Testis (tissue), 2 donors: ENCODE measurements at regions not wholly inside any gene's neighbourhood (a gene's known extent, or its start where the extent isn't known, plus 50 kb on each side); places are given as distances from the start of the nearest gene placed in this dataset.
"Not testable (repeated sequence)": the region's sequence is repeated elsewhere in the genome, so short reads cannot be mapped to it uniquely, and the experiment has no call there.

Experiments used
- DNase-seq: peaks from one replicate; pipeline ENCODE4 v3.0.0-alpha.2; 2019
- H3K27ac ChIP-seq, 2 donors: fragments of 200-600 bp; sonication (generic); one replicate each; pipeline ENCODE4 v1.5.1; 2019
- H3K27me3 ChIP-seq: fragments of 200-600 bp; sonication (generic); one replicate; pipeline ENCODE4 v1.5.1; 2019
- H3K36me3 ChIP-seq: fragments of 200-600 bp; sonication (generic); one replicate; pipeline ENCODE4 v1.5.1; 2017; ENCODE audit warnings: low read depth; ENCODE audit errors: missing control alignments
- H3K4me1 ChIP-seq: fragments of 200-600 bp; sonication (generic); one replicate; pipeline ENCODE4 v1.5.1; 2019
- H3K4me3 ChIP-seq, 2 donors: fragments of 200-600 bp; sonication (generic); one replicate each; pipeline ENCODE4 v1.5.1; 2017 to 2019
- H3K9me3 ChIP-seq: fragments of 200-600 bp; sonication (generic); one replicate; pipeline ENCODE4 v1.5.1; 2017
- CTCF ChIP-seq, 3 experiments: fragments of 450-650 bp in 2 of 3; fragments of 200-600 bp in 1 of 3; sonication (generic) in 1 of 3; IDR thresholded peaks; one replicate each; pipeline ENCODE4 v1.5.1; 2016 to 2019; ENCODE audit warnings: antibody characterized with exemption in 3 of 3, mild to moderate bottlenecking in 2 of 3, moderate library complexity in 1 of 3
- WGBS, 2 donors: methylation state at CpG; one replicate each; pipeline ENCODE4 v1.1.5; 2018; 5-methylcytosine and 5-hydroxymethylcytosine counted together
- intact Hi-C: fragments of 100-400 bp; cut with DNase I; formaldehyde crosslinking; loops from one replicate; pipeline ENCODE4 v1.15.1; 2023; ENCODE audit warnings: low total_unique reads

DNA sequence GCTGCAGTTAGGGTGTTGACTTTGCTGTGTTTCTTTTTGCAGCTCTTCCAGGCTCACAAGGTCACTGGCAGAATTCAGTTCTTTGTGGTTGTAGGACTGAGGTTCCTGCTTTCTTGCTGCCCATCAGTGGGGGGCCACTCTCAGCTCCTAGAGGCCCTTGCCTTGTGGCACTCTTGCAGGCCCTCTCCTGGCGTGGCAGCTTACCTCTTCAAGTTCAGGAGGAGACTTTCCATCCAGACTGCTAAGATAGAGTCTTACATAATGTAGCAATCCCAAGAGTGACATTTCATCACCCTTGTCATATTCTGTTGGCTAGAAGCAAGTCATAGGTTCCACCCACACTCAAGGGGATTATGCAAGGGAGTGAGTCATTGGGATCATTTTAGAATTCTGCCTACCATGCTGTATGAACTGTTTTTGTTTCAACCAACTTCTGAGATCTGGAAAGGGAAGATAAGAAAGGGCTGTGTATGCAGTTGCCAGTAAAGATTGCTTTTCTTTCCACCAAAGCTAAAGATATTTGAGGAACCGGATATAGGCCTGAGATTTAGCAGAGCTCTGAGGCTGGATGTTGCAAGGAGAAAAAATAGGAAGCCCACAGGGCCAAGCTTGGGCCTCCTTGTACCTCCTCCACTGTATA, 91.7 kb downstream of the FAM72B start:
- intact Hi-C loops, H3K4me3 ChIP-seq, H3K27me3 ChIP-seq, H3K36me3 ChIP-seq, H3K4me1 ChIP-seq, H3K27ac ChIP-seq, DNase-seq, H3K9me3 ChIP-seq: not testable (repeated sequence)
- WGBS, 2 donors = 60 to 79% methylated on average over 1 to 2 of the region's 2 CpGs

- H3K27me3 ChIP-seq, H3K4me1 ChIP-seq, intact Hi-C loops, H3K9me3 ChIP-seq, H3K36me3 ChIP-seq, DNase-seq, H3K4me3 ChIP-seq, H3K27ac ChIP-seq: not testable (repeated sequence)
- WGBS, 2 donors = 74 to 79% methylated on average over 2 of the region's 2 CpGs
Observed at GRCh38 chr1:121095014-121095413, 89.1 kb downstream of the FAM72B start.

DNA sequence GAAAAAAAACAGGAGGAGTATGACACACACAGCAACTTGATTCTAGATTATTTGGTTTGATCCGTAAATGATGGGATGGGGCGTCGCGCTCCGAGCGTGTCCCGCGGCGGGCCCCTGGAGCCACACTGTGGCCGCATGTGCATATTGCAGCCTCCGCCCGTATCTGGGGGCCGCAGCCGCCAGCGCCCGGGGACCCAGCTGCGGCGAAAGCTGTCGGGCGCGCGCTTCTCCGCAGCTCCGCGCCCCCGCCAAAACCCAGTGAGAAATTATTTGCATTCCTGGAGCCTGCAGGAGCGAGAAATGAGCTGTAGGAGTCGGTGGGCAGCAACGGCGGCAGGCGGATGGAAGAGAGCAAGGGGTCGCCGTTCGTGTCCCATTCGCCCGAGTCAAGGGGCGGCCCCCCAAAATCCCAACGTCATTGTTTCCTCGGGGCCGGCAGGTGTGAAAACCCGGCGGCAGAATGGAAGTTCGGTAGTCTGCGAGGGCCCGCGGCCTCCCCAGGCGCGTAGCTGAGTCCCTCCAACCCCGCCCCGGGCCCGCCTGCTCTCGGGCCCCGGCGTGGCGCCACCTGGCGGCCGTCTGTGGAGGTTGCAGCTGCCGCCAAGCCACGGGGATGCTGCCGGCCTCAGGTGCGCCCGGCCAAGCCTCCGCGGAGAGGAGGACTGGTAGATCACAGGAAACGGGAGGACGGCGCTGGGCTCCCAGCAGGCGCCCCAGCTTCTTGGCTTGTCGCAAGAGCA, 86.8 kb downstream of the FAM72B start:
- H3K4me1 ChIP-seq, H3K9me3 ChIP-seq, H3K27me3 ChIP-seq, intact Hi-C loops, H3K36me3 ChIP-seq: not testable (repeated sequence)
- Histone ChIP-seq H3K4me3 (peak overlapping the region; percentile 37 to 61), H3K27ac (peak overlapping the region; percentile 75 to 80)
- DNase-seq = peak; percentile 84
- WGBS, 2 donors = 0% methylated on average over 6 of the region's 69 CpGs; no CpG with 5 or more reads in 1 of the 2 donors
- TF ChIP-seq CTCF (IDR thresholded peaks at IDR 0.05) = peak; percentile 68 to 93 (median 88)

DNA sequence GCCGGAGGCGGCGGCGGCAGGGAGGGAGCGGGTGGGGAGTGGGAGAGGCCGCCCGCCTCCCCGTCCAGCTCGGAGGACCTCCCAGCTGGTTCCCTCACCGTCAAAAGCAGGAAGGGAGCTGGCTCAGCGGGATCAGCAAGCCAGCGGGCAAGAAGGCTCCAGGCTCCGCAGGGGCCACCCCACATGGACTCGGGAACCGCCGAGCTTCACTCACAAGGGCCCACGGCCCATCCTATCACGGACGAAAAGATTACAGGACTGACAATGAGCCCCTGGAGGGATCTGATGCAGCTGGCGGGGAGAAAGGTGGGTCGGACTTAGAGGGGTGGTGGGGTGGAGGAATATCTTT, 86.3 kb downstream of the FAM72B start:
- H3K27me3 ChIP-seq, intact Hi-C loops, H3K9me3 ChIP-seq, H3K36me3 ChIP-seq, H3K4me1 ChIP-seq: not testable (repeated sequence)
- peak overlapping the region; percentile 37 to 61 for H3K4me3 ChIP-seq
- DNase-seq = peak; percentile 28
- WGBS, 2 donors = no CpG with 5 or more reads among the region's 21 CpGs
- H3K27ac ChIP-seq = peak overlapping the region; percentile 75 to 80

DNA sequence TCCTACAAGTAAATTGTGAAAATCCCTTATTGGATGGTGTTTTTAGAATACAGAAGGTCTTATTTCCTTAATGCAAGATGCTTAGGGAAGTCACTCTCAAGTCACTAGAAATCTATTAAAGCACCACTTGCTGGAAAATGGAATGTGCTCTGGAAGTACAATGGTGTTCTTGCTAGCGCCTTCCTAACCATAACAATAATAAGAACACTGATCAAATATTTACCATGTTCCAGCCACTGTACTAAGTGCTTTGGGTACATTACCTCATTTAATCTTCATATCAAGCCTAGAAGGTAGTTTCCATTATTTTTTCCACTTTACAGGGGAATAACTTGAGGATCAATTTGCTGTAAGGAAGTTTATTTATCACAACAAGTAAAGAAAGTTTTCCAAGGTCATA, 75.1 kb downstream of the FAM72B start:
- H3K4me1 ChIP-seq, H3K27me3 ChIP-seq, H3K4me3 ChIP-seq, H3K27ac ChIP-seq, intact Hi-C loops, DNase-seq, H3K36me3 ChIP-seq, H3K9me3 ChIP-seq: not testable (repeated sequence)
- WGBS, 2 donors = 88 to 100% methylated on average over 1 of the region's 1 CpG

GRCh38 chr1:121116522-121117297, 67.4 kb downstream of the FAM72B start:
- 13% methylated on average over 12 of the region's 44 CpGs; no CpG with 5 or more reads in 1 of the 2 donors for WGBS, 2 donors
- H3K4me1 ChIP-seq, H3K27me3 ChIP-seq, H3K36me3 ChIP-seq, H3K9me3 ChIP-seq, intact Hi-C loops: not testable (repeated sequence)
- Histone ChIP-seq H3K4me3 (peak overlapping the region; percentile 32 to 48), H3K27ac (peak overlapping the region in 1 of 2 donors; percentile 39)
- peak; percentile 26 for DNase-seq

DNA sequence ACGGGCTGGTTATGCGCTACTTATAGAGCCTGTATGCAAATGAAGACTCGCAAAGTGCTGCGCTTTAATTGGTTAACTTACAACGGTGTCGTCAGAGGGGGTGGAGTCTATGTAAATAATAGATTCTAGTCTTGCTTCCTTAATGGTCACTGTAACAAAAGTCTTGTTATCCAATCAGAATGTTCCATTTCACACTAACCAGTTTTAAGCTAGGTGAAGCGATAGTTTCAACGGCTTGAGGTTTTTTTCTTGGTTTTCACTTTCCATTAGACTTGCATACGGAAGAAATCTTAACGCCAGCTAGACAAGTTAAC, 66.9 kb downstream of the FAM72B start:
- H3K9me3 ChIP-seq, intact Hi-C loops, H3K27ac ChIP-seq, H3K36me3 ChIP-seq, H3K4me1 ChIP-seq, H3K27me3 ChIP-seq, DNase-seq: not testable (repeated sequence)
- H3K4me3 ChIP-seq = peak overlapping the region; percentile 32 to 48
- WGBS, 2 donors = 8 to 13% methylated on average over 6 to 10 of the region's 10 CpGs

- intact Hi-C loops, H3K9me3 ChIP-seq, H3K4me1 ChIP-seq, H3K27me3 ChIP-seq, H3K36me3 ChIP-seq: not testable (repeated sequence)
- Histone ChIP-seq H3K27ac (peak overlapping the region; percentile 61 to 73), H3K4me3 (peak overlapping the region in 1 of 2 donors; percentile 59)
- DNase-seq = peak; percentile 23
- WGBS, 2 donors = 0 to 8% methylated on average over 8 to 29 of the region's 47 CpGs
Observed at GRCh38 chr1:121117622-121118479, 66.3 kb downstream of the FAM72B start.
